SK-N-SH (cell line): ENCODE measurements at regions not wholly inside any gene's neighbourhood (a gene's known extent, or its start where the extent isn't known, plus 50 kb on each side); places are given as distances from the start of the nearest gene placed in this dataset.

Experiments used
- CHD2 ChIP-seq: fragments of 150-350 bp; IDR thresholded peaks from 2 replicates; pipeline ENCODE4 v1.6.1; 2018; ENCODE audit warnings: low read length; ENCODE audit not compliant: partially characterized antibody
- ELF1 ChIP-seq: IDR thresholded peaks from 2 replicates; pipeline ENCODE4 v1.4.0; 2012
- FOSL2 ChIP-seq: IDR thresholded peaks from 2 replicates; pipeline ENCODE4 v1.4.0; 2012; ENCODE audit warnings: low read depth, mild to moderate bottlenecking, moderate library complexity, borderline replicate concordance
- FOXJ3 ChIP-seq: sonication (generic); formaldehyde crosslinking; IDR thresholded peaks from 2 replicates; pipeline ENCODE4 v1.5.1; 2020; ENCODE audit warnings: mild to moderate bottlenecking, missing genetic modification reagents
- RXRA ChIP-seq: IDR thresholded peaks from 2 replicates; pipeline ENCODE4 v1.4.0; 2012; ENCODE audit warnings: low read depth, mild to moderate bottlenecking, borderline replicate concordance
- TAF1 ChIP-seq: IDR thresholded peaks from 2 replicates; pipeline ENCODE4 v1.6.1; 2012; ENCODE audit warnings: low read depth, mild to moderate bottlenecking, low read length, moderate library complexity, borderline replicate concordance
- TF ChIP-seq, protein P1 (sequence below): fragments of 200-600 bp; sonication (generic); IDR thresholded peaks from 2 replicates; pipeline ENCODE4 v1.6.1; 2017; ENCODE audit warnings: antibody characterized with exemption, mild to moderate bottlenecking, moderate library complexity

DNA sequence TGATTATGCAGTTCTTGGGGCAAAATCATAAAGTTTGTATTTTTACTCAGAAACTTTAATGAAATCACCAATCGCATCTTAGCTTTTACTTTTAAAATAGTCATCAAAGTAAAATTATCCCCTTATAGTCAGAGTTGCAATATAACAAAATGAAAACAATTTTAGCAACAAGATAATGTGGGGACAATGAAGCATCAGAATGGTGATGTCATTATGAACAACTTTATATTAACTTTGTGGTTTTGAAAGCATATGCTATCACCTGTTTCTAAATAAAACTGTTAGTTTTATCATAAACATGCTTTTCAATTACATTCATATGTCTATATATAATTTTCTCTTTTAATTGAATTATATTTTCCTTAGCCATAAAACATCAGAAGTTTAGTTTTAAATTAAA, 856.8 kb downstream of the CDH9 start:
- TF ChIP-seq FOSL2 (no peak), ELF1 (no peak), TAF1 (no peak), CHD2 (no peak), FOXJ3 (no peak), RXRA (no peak)
- TF ChIP-seq, protein P1, sequence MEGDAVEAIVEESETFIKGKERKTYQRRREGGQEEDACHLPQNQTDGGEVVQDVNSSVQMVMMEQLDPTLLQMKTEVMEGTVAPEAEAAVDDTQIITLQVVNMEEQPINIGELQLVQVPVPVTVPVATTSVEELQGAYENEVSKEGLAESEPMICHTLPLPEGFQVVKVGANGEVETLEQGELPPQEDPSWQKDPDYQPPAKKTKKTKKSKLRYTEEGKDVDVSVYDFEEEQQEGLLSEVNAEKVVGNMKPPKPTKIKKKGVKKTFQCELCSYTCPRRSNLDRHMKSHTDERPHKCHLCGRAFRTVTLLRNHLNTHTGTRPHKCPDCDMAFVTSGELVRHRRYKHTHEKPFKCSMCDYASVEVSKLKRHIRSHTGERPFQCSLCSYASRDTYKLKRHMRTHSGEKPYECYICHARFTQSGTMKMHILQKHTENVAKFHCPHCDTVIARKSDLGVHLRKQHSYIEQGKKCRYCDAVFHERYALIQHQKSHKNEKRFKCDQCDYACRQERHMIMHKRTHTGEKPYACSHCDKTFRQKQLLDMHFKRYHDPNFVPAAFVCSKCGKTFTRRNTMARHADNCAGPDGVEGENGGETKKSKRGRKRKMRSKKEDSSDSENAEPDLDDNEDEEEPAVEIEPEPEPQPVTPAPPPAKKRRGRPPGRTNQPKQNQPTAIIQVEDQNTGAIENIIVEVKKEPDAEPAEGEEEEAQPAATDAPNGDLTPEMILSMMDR = no peak
